ENCODE measurements at regions not wholly inside any gene's neighbourhood (a gene's known extent, or its start where the extent isn't known, plus 50 kb on each side); places are given as distances from the start of the nearest gene placed in this dataset.
"Not testable (repeated sequence)": the region's sequence is repeated elsewhere in the genome, so short reads cannot be mapped to it uniquely, and the experiment has no call there.

DNA sequence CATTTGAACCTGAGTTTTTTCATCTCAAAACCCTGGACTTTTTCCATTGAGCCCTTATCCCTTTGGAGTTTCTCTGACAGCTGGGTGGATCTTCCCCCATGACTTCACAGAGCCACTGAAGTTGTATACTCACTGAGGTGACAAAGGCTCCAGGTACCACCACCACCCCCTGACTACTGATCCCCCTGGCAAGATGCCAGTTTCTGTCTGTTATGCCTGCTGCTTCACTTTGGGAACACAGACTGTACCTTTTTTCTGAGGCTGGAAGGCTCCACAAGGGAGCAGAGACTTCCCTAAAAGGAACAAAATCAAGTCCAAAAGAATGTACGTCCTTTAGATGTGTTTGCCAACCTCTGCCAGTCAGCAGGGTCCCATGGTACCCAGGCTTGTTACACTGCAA lies 160.3 kb upstream of the JADE1 start:
- no peak for DNase-seq (ENCODE audit: low read depth)

GRCh38 chr4:128648021-128648420 lies 161.5 kb upstream of the JADE1 start:
- no peak for DNase-seq (ENCODE audit: low read depth)

- DNase-seq (ENCODE audit: low read depth), result not testable (repeated sequence)
Measured at GRCh38 chr4:128646893-128647292, 162.6 kb upstream of the JADE1 start.

GRCh38 chr4:128644693-128645654 lies 164.5 kb upstream of the JADE1 start:
- not testable (repeated sequence) for DNase-seq (ENCODE audit: low read depth)

GRCh38 chr4:128644107-128644506 lies 165.4 kb upstream of the JADE1 start:
- DNase-seq (ENCODE audit: low read depth), result not testable (repeated sequence)

DNA sequence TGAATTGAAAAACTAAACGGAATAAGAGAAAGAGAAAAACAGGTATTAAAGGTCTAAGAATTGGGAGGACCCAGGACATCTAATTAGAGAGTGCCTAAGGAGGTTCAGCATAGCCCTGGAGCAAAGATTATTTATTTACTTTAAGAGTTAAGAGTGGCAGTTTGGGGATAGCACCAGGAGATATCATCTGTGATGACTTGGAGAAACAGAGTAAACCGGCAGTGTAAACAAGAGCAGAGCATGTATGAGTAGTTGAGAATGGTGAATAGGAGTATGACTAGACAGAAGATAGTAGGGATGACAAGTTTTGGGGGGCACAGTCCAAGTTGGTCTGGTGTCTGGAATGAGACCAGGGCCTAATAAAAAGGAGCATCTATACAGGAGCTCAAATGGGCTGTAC lies 167.9 kb upstream of the JADE1 start:
- DNase-seq (ENCODE audit: low read depth), result not testable (repeated sequence)

DNA sequence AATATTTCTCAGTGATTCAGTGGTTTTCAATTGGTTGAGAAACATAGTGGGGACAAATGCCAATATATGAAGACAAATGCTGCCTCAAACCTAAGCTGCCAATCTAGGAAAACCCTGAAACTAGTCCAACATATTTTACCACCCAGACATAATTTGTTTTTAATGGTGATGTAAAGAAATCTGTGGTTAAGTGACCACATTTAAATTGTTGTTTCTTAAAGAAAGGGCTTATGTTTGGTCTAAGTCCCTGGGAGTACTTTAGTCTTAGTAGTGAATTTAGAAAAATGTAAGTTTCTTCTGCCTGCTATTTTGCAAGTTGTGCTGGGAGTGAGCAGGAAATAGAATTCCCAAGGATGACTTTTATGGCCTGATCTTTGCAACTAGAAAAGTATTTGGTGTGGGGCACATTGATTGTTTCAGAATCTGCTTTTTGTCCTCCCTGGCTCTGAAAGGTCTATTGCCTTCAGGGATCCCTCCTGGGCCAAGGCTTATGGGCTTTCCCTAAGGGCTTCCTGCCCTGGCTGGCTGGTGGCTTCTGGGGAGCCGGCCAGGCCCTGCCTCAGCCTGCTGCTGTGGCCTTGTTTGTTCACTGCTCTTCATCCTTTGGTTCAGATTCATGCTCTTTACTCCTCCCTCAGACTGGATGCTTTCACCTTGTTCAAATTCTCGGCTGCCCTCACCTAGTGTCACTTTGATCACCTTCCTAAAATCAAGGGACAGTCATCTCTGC lies 169.8 kb upstream of the JADE1 start:
- no peak for DNase-seq (ENCODE audit: low read depth)

GRCh38 chr4:128636906-128637305 lies 172.6 kb upstream of the JADE1 start:
- no peak for DNase-seq (ENCODE audit: low read depth)

- no peak for DNase-seq (ENCODE audit: low read depth)
Measured at GRCh38 chr4:128635955-128636560, 173.4 kb upstream of the JADE1 start.

DNA sequence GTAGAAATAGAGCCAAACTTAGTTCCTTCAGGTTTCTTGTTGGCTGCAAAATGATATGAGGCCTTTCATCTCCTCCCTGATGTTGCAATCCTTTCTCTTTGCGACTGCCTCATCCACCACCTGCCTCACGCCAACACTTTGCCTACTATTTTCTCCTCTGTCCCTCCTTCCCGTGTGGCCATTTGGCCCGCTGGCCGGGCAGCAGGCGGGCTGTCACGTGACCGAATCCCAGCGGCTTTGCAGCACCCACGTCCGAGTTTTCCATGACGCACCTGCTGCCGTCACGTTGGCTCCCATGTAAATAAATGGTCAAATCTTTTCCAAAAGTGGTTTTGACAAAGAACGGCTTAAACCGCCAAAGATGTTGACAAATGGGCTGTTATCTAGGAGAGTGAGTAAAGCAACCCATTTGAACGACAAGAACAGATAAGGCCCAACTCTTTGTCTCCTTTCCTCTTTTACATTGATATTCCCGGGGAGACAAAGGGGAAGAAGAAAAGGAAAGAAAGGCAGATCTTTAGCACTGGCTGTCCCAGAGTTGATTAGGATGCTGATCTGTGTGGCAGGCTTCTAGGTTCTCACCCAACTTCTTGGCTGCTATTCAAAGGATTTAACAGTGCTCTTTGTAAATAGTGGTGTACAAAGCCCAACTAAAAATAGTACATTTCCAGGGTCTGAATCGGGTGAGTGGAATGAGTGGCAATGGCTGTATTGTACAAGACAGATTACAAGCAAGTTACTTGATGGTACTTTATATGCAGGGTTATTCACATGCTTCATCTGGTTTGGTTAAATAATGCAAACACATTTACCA lies 174.2 kb upstream of the JADE1 start:
- DNase-seq (ENCODE audit: low read depth), result no peak

DNA sequence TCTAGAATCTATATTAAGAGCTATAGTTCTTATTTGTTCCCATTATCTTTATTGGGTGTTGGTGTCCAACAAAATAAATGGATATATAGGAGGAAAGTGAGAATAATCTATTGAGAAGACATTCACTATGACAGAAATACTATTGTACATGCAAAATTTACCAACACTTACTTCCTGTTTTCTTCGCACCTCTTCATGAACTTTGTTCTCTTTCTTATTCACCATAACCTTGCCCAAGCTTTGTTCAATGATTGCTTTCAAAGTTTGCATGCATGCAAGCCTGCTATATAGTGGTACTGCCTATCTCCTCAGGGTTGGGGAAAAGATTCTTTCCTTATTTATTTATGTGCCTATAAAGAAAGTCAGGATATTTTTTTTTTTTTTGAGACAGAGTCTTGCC lies 176.4 kb upstream of the JADE1 start:
- DNase-seq (ENCODE audit: low read depth), result no peak

- DNase-seq (ENCODE audit: low read depth), result no peak
Measured at GRCh38 chr4:128630871-128631270, 178.6 kb upstream of the JADE1 start.

- no peak for DNase-seq (ENCODE audit: low read depth)
Measured at GRCh38 chr4:128623508-128624215, 185.8 kb upstream of the JADE1 start.

DNA sequence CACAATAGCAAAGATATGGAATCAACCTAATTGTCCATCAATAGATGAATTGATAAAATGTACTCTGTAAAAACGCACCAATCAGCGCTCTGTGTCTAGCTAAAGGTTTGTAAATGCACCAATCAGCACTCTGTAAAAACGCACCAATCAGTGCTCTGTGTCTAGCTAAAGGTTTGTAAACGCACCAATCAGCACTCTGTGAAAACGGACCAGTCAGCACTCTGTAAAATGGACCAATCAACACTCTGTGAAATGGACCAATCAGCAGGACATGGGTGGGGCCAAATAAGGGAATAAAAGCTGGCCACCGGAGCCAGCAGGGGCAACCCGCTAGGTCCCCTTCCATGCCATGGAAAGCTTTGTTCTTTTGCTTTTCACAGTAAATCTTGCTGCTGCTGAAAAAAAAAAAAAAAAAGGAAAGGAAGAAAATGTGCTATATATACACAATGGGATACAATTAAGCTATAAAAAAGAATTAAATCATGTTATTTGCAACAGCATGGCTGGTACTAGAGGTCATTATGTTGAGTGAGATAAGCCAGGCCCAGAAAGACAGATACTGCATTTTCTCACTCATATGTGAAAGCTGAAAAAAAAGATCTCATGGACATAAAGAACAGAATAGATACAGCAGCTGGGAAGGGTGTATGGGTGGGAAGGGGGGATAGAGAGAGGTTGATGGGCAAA lies 189.1 kb upstream of the JADE1 start:
- DNase-seq (ENCODE audit: low read depth), result not testable (repeated sequence)

GRCh38 chr4:128615197-128615596 lies 194.3 kb upstream of the JADE1 start:
- no peak for DNase-seq (ENCODE audit: low read depth)

- DNase-seq (ENCODE audit: low read depth), result no peak
Measured at GRCh38 chr4:128608006-128608405, 201.5 kb upstream of the JADE1 start.

DNA sequence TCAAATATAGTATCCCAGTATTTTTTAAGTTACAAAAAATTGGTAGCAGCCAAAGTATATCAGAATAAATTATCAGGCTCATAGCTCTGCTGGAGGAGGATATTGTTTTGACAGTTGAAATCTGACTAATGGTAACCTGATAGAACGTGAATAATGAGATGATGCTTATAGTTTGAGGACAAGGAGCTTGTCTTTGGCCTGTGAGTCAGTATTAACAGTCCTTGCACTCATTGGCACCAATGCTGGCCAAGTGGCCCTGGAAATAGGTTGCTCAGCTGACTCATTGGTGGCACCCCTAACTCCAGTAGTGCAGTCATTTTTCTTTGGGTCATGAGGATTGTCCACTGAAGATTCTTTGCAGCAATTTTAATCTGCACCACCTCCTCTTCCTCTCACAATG lies 203.3 kb upstream of the JADE1 start:
- no peak for DNase-seq (ENCODE audit: low read depth)

GRCh38 chr4:128604840-128605239 lies 204.7 kb upstream of the JADE1 start:
- DNase-seq (ENCODE audit: low read depth), result no peak

DNA sequence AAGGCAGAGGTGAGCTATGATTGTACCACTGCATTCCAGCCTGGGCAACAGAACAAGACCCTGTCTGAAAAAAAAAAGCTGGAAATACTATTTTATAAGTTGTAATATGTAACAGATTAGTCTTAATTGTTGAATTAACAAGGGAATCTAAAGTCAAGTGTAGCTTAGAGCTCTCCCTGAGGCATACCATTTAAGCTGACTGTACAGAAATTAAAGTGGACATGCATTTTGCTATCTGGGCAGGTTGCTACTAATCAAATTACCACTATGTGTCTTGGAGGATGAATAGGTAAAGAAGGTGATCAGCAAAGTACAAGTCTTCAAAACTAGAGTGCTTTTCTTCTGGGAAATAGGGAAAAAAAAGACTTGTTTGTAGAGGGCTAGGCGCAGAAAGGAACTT lies 205.3 kb upstream of the JADE1 start:
- no peak for DNase-seq (ENCODE audit: low read depth)

GRCh38 chr4:128603081-128603480 lies 206.4 kb upstream of the JADE1 start:
- no peak for DNase-seq (ENCODE audit: low read depth)
